Activated CD4-positive, alpha-beta T cell treated with anti-CD3 and anti-CD28 coated beads, Interleukin-2, Interleukin-6, amounts not matched to agents 100 ng/mL and 50 ng/mL, durations not matched to agents 16 hours and 8 hours (primary cell): ENCODE measurements at regions not wholly inside any gene's neighbourhood (a gene's known extent, or its start where the extent isn't known, plus 50 kb on each side); places are given as distances from the start of the nearest gene placed in this dataset.

ENCODE experiments used
- DNase-seq: peaks from one replicate; pipeline ENCODE4 v3.0.0-alpha.2; 2020

DNA sequence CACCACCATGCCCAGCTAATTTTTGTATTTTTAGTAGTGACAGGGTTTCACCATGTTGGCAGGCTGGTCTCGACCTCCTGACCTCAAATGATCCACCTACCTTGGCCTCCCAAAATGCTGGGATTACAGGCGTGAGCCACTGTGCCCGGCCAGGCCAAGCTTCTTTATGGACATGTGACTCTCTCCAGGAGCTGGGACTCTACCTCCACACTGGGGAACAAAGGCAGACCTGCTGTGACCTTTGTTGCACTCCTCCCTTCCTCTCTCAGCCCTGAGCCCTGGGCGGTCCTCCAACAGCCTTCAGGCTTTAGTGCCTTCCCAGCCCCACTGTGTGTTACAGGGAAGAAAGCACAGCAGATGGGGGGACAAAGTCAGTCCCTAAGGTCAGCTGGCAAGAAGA, 55.0 kb upstream of the DUSP5 start:
- DNase-seq = no peak

DNA sequence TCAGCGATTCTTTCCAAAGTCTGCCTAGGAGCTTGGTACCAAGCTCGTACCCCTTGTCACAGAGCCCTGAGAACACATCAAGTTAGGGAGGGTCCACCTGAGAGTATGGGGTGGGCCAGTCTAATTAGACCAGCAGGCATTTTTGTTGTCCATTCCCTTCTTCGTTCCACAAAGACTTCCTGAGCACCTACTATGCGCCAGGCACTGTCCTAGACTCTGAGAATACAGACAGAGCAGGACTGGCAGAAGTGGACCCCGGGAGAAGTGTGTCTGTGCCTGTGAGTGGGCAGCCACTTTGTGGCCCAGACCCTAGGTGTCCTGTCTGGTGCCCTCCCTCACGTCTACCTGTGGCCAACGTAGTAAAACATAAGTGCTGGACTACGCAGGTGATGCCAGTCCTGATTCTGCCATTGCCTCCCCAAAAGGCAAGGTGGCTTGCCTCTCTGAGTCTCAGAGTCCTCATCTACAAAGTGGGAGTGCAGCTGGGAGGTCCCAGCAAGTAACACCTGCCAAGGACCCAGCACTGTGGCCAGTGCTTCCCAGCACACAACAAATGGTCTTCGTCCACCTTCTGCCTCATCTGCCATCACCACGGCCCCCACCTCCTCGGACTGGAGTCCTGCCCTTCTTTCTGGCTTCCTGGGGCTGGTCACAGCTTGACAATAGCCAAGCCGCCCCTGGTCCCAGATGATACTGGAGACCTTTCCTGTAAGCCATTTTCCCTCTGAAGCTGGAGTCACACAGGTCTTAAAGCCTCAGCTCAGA, 54.3 kb upstream of the DUSP5 start:
- DNase-seq = no peak

GRCh38 chr10:110444004-110444337, 53.7 kb upstream of the DUSP5 start:
- DNase-seq = no peak

GRCh38 chr10:110445871-110446270, 51.8 kb upstream of the DUSP5 start:
- DNase-seq = no peak

DNA sequence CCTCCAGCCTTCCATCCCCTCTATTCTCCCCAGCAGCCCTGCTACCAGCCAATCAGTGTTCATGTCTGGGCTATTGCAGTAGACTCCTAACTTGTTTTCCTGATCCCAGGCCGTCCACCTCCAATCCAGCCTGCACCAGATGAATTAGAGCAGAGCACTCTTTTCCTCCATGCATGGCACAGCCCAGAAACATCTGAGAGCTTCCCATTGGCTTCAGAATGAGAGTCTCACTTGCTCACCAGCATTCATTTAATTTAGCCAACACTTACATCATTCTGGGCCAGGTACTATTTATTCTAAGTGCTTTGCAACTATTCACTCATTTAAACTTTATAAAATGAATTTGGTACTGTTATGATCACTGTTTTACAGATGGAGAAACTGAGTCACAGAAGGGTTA, 51.4 kb upstream of the DUSP5 start:
- DNase-seq = no peak

- no peak for DNase-seq
These were observed 50.6 kb upstream of the DUSP5 start for GRCh38 chr10:110446954-110447608.

DNA sequence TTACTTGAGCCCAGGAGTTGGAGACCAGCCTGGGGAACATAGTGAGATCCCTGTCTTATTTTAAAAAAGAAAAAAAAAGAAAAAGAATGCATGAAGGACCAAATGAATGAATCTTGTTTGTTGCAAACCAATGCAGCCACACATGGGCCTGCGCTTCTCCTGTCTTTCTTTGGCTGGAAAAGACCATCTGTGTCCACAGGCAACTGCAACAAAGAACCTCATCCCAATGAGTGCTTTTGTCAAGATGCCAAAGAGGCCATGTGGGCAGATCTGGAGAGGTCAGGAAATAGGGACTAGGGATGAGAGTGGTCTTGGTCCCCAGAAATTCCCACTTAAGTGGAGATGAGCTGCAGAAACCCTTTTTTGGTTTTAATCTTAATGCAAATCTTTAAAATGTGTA, 49.8 kb upstream of the DUSP5 start:
- DNase-seq = no peak
